ENCODE measurements at regions not wholly inside any gene's neighbourhood (a gene's known extent, or its start where the extent isn't known, plus 50 kb on each side); places are given as distances from the start of the nearest gene placed in this dataset.

GRCh38 chr15:93158097-93158900 lies 69.3 kb upstream of the RGMA start:
- DNase-seq (no peak), ATAC-seq (no peak)
- Mint-ChIP-seq H3K4me3 (no peak overlapping the region), H3K27me3 (peaks cover under 1% of the 10 kb centered on the region), H3K27ac (no peak overlapping the region), H3K36me3 (ENCODE audit: low read depth) (no peaks in the 10 kb centered on the region), H3K9me3 (peaks cover 1% of the 10 kb centered on the region), H3K4me1 (ENCODE audit: low read depth) (peaks cover under 1% of the 10 kb centered on the region)
- intact Hi-C loops (cut with micrococcal nuclease), result no loop called here
- CTCF ChIA-PET, result interaction anchor here (0.5 kb wide), 1 partner anchor 16 kb away, joined by 3 read pairs; no protein-coding TSS in a partner anchor
- POLR2A ChIA-PET, result no interaction called here
- TF ChIP-seq CTCF (IDR thresholded peaks at IDR 0.05), result no peak

- peaks cover 1% of the 10 kb centered on the region for H3K27me3 Mint-ChIP-seq
- CTCF ChIA-PET, result interaction anchor here (0.9 kb wide), 1 partner anchor 12 kb away, joined by 3 read pairs; no protein-coding TSS in a partner anchor
- peaks cover 17% of the 10 kb centered on the region for H3K4me1 Mint-ChIP-seq (ENCODE audit: low read depth)
- no peak for TF ChIP-seq CTCF (IDR thresholded peaks at IDR 0.05)
- H3K4me3 Mint-ChIP-seq, result no peak overlapping the region
- H3K27ac Mint-ChIP-seq, result no peak overlapping the region
- no peak for ATAC-seq
- H3K9me3 Mint-ChIP-seq, result peaks cover 1% of the 10 kb centered on the region
- intact Hi-C loops (cut with micrococcal nuclease), result no loop called here
- no peaks in the 10 kb centered on the region for H3K36me3 Mint-ChIP-seq (ENCODE audit: low read depth)
- POLR2A ChIA-PET, result no interaction called here
- no peak for DNase-seq
These were observed 65.7 kb upstream of the RGMA start for GRCh38 chr15:93154666-93155065.

GRCh38 chr15:93152951-93153350 lies 63.9 kb upstream of the RGMA start:
- H3K36me3 Mint-ChIP-seq (ENCODE audit: low read depth), result no peaks in the 10 kb centered on the region
- no peak overlapping the region for H3K27ac Mint-ChIP-seq
- ChIA-PET POLR2A (no interaction called here), CTCF (no interaction called here)
- intact Hi-C loops (cut with micrococcal nuclease), result no loop called here
- no peak for TF ChIP-seq CTCF (IDR thresholded peaks at IDR 0.05)
- H3K27me3 Mint-ChIP-seq, result peaks cover 1% of the 10 kb centered on the region
- H3K9me3 Mint-ChIP-seq, result peaks cover 1% of the 10 kb centered on the region
- H3K4me3 Mint-ChIP-seq, result no peak overlapping the region
- H3K4me1 Mint-ChIP-seq (ENCODE audit: low read depth), result peaks cover 17% of the 10 kb centered on the region
- no peak for DNase-seq
- no peak for ATAC-seq

GRCh38 chr15:93152360-93152759 lies 63.3 kb upstream of the RGMA start:
- ATAC-seq (no peak), DNase-seq (peak; percentile 9)
- ChIA-PET CTCF (interaction anchor here (0.8 kb wide), 1 partner anchor 10 kb away, joined by 3 read pairs; no protein-coding TSS in a partner anchor), POLR2A (no interaction called here)
- Mint-ChIP-seq H3K4me3 (no peak overlapping the region), H3K36me3 (ENCODE audit: low read depth) (no peaks in the 10 kb centered on the region), H3K9me3 (peaks cover 1% of the 10 kb centered on the region), H3K4me1 (ENCODE audit: low read depth) (peaks cover 17% of the 10 kb centered on the region), H3K27ac (no peak overlapping the region), H3K27me3 (peaks cover 1% of the 10 kb centered on the region)
- no peak for TF ChIP-seq CTCF (IDR thresholded peaks at IDR 0.05)
- intact Hi-C loops (cut with micrococcal nuclease), result no loop called here
